GM18517 (cell line): ENCODE measurements at regions not wholly inside any gene's neighbourhood (a gene's known extent, or its start where the extent isn't known, plus 50 kb on each side); places are given as distances from the start of the nearest gene placed in this dataset.

Experiments used
- ATAC-seq: cut with Tn5 transposase; IDR thresholded peaks from one replicate; pipeline ENCODE4 v1.9.1; 2021; ENCODE audit warnings: mild to moderate bottlenecking, moderate library complexity; ENCODE audit not compliant: unreplicated experiment

DNA sequence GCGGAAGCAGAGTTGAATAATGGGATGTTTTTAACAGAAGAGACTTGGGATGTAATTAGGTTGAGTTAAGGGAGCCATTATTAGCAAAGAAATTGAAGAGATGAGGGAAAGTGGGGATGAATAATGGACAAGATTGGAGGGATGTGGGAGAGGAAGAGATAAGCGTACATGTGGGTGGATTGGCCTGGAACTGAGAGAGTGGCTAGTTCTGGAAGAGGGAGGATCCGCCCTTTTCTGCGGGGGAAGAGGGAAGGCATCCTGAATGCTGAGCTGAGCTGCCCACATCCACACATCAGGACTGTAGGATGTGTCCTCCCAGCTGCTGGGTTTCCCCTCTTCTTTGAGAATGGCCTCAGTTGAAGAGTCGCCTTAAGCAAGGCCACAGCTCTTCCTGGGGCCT is 68.3 kb upstream of the CADM1 start:
- no peak for ATAC-seq

DNA sequence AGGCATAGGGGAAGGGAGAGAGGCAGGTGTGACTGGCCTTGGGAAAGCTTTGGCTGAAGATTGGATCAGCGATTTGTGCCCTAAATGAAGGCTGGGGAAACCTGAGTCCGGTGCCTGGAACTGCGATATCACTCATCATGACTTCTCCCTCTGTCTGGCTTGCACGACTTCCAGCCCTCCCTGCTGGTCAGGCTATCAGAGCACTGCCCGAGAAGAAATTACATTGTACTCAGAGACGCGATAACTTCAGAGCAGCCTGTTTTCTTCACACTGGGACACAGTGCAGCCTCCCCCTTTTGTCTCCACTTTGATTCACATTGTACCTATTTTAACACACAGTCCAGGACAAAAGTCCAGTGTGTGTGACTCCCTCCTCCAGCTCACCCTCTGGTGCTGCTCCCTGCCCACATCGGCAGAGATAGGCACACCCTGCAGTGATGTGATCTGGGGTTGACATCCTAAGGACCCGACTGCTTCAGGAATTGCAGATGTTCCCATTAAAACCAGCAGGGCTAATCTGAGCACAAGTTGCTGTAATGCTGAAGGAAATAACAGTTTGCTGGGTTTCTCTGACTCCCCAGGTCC is 62.1 kb upstream of the CADM1 start:
- ATAC-seq, result no peak

DNA sequence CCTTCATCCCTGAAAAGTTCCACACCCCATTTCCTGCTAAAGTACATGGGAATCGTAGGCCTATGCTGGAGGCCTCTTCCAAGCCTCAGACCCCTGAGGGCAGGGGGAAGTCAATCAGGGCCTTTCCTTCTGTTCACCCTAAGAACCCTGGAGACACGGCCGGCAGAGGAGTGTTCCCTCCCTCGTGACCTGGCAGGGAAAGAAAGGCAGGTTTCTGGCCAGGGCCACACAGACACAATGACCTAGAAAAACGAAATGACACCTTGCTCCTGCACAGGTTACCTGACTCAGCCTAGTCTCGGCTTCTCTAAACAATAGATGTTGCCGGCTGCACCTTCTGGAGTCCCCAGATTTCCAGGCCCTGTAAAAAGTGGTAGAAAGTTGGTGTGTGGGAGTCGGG is 60.6 kb upstream of the CADM1 start:
- no peak for ATAC-seq

DNA sequence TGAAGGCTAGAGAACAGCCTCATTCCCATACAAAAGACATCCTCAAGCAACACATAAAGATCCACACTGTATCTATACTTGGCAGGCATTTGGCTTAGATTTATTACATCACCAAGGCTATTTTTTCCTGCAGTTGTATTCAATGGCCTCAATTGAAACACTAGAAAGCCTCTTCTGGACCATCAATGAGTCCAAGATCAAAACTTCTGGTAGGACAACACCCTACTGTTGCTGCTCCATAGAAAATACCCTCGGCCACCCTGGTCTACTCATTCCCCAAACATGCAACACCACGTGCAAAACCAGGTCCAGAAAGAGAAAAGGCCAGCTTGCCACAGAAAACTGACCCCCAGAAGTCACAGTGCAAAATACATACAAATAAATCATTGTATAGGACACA is 56.9 kb upstream of the CADM1 start:
- no peak for ATAC-seq

GRCh38 chr11:115558635-115559034 is 54.4 kb upstream of the CADM1 start:
- ATAC-seq, result no peak

GRCh38 chr11:115557681-115558080 is 53.5 kb upstream of the CADM1 start:
- no peak for ATAC-seq

DNA sequence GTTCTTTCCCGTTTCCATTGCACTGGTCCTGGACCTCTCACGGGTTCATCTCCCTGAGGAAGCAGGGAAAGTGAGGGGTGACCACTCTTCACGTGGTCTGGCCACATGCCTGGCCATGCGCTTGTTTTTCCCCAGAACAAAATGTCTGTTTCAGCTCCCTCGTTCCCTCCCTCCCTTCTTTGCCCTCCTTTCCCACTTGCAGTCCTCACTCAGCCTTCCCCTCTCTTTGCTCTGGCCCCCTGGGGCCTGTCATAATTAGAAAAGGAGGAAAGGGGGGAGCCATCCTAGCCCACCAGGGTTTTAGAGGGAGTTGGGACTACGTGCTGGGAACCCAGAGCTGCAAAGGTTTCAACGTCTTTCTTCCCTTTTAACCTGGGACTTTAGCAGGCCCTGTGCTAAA is 52.8 kb upstream of the CADM1 start:
- ATAC-seq, result no peak

- ATAC-seq, result no peak
Observed at GRCh38 chr11:115555336-115556090, 51.3 kb upstream of the CADM1 start.
